GM12878 (cell line): ENCODE measurements at regions not wholly inside any gene's neighbourhood (a gene's known extent, or its start where the extent isn't known, plus 50 kb on each side); places are given as distances from the start of the nearest gene placed in this dataset.
A peak's percentile ranks its signal among the peaks of the same experiment; 100 is the strongest.

Experiments
- ATAC-seq: fragments of 200-7000 bp; cut with Tn5 transposase; 3 replicates; pipeline ENCODE4 v1.9.1; 2020; ENCODE audit warnings: mild to moderate bottlenecking, moderate library complexity
- BruUV-seq: library from RNA; stranded (reverse); fragments of 400-500 nt; replicated peaks from 2 replicates; lab custom pipeline; 2021; lab: Mats Ljungman, UMichigan
- CTCF ChIA-PET: fragments of 300-600 bp; sonication (Branson Sonifier 250); formaldehyde crosslinking; extraction: SDS; loops from one replicate; lab custom pipeline; 2021; ENCODE audit warnings: inconsistent platforms; lab: Yijun Ruan, JAX
- POLR2A ChIA-PET: fragments of 350-600 bp; formaldehyde crosslinking; extraction: SDS; loops from one replicate; lab custom pipeline; 2021; ENCODE audit warnings: inconsistent platforms; lab: Charles Lee
- RAD21 ChIA-PET: fragments of 300-600 bp; sonication (Branson Sonifier 250); formaldehyde crosslinking; loops from one replicate; lab custom pipeline; 2023; ENCODE audit warnings: antibody characterized with exemption; ENCODE audit not compliant: unreplicated experiment; lab: Charles Lee
- SMC1A ChIA-PET: fragments of 300-600 bp; sonication (Branson Sonifier 250); formaldehyde crosslinking; loops from one replicate; lab custom pipeline; 2023; ENCODE audit not compliant: unreplicated experiment, uncharacterized antibody; lab: Charles Lee
- DNase-seq: peaks from one replicate; pipeline ENCODE4 v3.0.0-alpha.2; 2011; ENCODE audit warnings: low read depth, low spot score
- FAIRE-seq: peaks from 3 replicates; lab custom pipeline; 2011; peaks lifted over from hg19 to GRCh38; lab: Jason Lieb, UNC
- H2AFZ ChIP-seq: 2 replicates; pipeline ENCODE4 v1.6.0; 2011; ENCODE audit warnings: low read depth, low read length, control low read depth; ENCODE audit not compliant: control insufficient read depth
- H3K27ac ChIP-seq: 2 replicates; pipeline ENCODE4 v1.5.1; 2011; ENCODE audit warnings: control low read depth; ENCODE audit not compliant: control insufficient read depth, insufficient read depth
- H3K27me3 ChIP-seq, 2 experiments: replicated peaks in 1 of 2; 2 replicates each; pipeline versions ENCODE4 v1.6.0 to v1.6.1; 2011; ENCODE audit warnings: low read length in 1 of 2; ENCODE audit not compliant: control insufficient read depth in 2 of 2, insufficient read depth in 2 of 2
- H3K36me3 ChIP-seq, 2 experiments: 2 replicates each; pipeline ENCODE4 v1.5.1; 2011; ENCODE audit warnings: low read length in 1 of 2; ENCODE audit not compliant: control insufficient read depth in 2 of 2, insufficient read depth in 2 of 2
- H3K4me1 ChIP-seq: 2 replicates; pipeline ENCODE4 v1.6.1; 2011; ENCODE audit warnings: mild to moderate bottlenecking, low read length, moderate library complexity, mixed read lengths; ENCODE audit not compliant: control insufficient read depth, insufficient read depth
- H3K4me2 ChIP-seq: 2 replicates; pipeline ENCODE4 v1.6.0; 2011; ENCODE audit warnings: control low read depth; ENCODE audit not compliant: control insufficient read depth, insufficient read depth
- H3K4me3 ChIP-seq: fragments of 200-600 bp; sonication (generic); 2 replicates; pipeline ENCODE4 v1.5.1; 2016
- H3K79me2 ChIP-seq: 2 replicates; pipeline ENCODE4 v1.6.0; 2011; ENCODE audit warnings: low read length; ENCODE audit not compliant: control insufficient read depth, insufficient read depth
- H3K9ac ChIP-seq: 2 replicates; pipeline ENCODE4 v1.8.0; 2011; ENCODE audit warnings: low read length, control low read depth, mixed read lengths; ENCODE audit not compliant: control insufficient read depth, insufficient read depth
- H3K9me3 ChIP-seq: replicated peaks from 3 replicates; pipeline ENCODE4 v1.5.1; 2011; ENCODE audit warnings: mild to moderate bottlenecking, low read length; ENCODE audit not compliant: control insufficient read depth, insufficient read depth
- H4K20me1 ChIP-seq: 2 replicates; pipeline ENCODE4 v1.6.0; 2011; ENCODE audit not compliant: control insufficient read depth, insufficient read depth
- ATF7 ChIP-seq: fragments of 450-650 bp; IDR thresholded peaks from 2 replicates; pipeline ENCODE4 v1.6.1; 2016; ENCODE audit warnings: low read depth, mild to moderate bottlenecking
- DPF2 ChIP-seq: fragments of 450-650 bp; IDR thresholded peaks from 2 replicates; pipeline ENCODE4 v1.6.1; 2017; ENCODE audit warnings: mild to moderate bottlenecking
- EZH2 ChIP-seq: IDR thresholded peaks from 2 replicates; pipeline ENCODE4 v1.6.1; 2012; ENCODE audit warnings: low read depth, mild to moderate bottlenecking, control low read depth, inconsistent platforms, low read length, borderline replicate concordance; ENCODE audit not compliant: control insufficient read depth
- JUND ChIP-seq: IDR thresholded peaks from 2 replicates; pipeline ENCODE4 v1.6.1; 2012; ENCODE audit warnings: low read depth, mild to moderate bottlenecking, low read length, improper control_type of control experiment, moderate library complexity
- LARP7 ChIP-seq: fragments of 450-650 bp; IDR thresholded peaks from 2 replicates; pipeline ENCODE4 v1.6.1; 2017; ENCODE audit warnings: mild to moderate bottlenecking
- RB1 ChIP-seq: fragments of 450-650 bp; formaldehyde crosslinking; IDR thresholded peaks from 2 replicates; pipeline ENCODE4 v1.6.1; 2017; ENCODE audit warnings: mild to moderate bottlenecking, borderline replicate concordance
- SIN3A ChIP-seq: IDR thresholded peaks from 2 replicates; pipeline ENCODE4 v1.6.1; 2012; ENCODE audit warnings: low read depth, low read length, improper control_type of control experiment
- TCF12 ChIP-seq: IDR thresholded peaks from 2 replicates; pipeline ENCODE4 v1.6.1; 2011; ENCODE audit warnings: low read depth, mild to moderate bottlenecking, low read length
- YBX1 ChIP-seq: fragments of 450-650 bp; IDR thresholded peaks from 2 replicates; pipeline ENCODE4 v1.6.1; 2016; ENCODE audit warnings: antibody characterized with exemption
- ZNF217 ChIP-seq: fragments of 450-650 bp; IDR thresholded peaks from 2 replicates; pipeline ENCODE4 v1.6.1; 2017; ENCODE audit warnings: antibody characterized with exemption, mild to moderate bottlenecking
- ZNF24 ChIP-seq: fragments of 450-650 bp; IDR thresholded peaks from 2 replicates; pipeline ENCODE4 v1.6.1; 2017; ENCODE audit warnings: antibody characterized with exemption, mild to moderate bottlenecking
- ZSCAN29 ChIP-seq: fragments of 450-650 bp; IDR thresholded peaks from 2 replicates; pipeline ENCODE4 v1.6.1; 2017; ENCODE audit warnings: mild to moderate bottlenecking, moderate library complexity
- WGBS: methylation state at CpG from one replicate; pipeline ENCODE4 v1.1.6; 2016; ENCODE audit warnings: low lambda C conversion rate; ENCODE audit not compliant: insufficient replicate concordance, insufficient coverage; ENCODE audit errors: missing lambda C conversion rate; 5-methylcytosine and 5-hydroxymethylcytosine counted together
- in situ Hi-C: fragments of 300-500 bp; cut with MboI; formaldehyde crosslinking; loops from 9 replicates; pipeline ENCODE4 v1.14.3; 2018; ENCODE audit warnings: mixed read lengths
- intact Hi-C: fragments of 100-400 bp; cut with micrococcal nuclease; formaldehyde crosslinking; loops from one replicate; pipeline ENCODE4 v1.14.2; 2022; ENCODE audit not compliant: unreplicated experiment
- TF ChIP-seq, protein P1 (sequence below): IDR thresholded peaks from 2 replicates; pipeline ENCODE4 v1.6.1; 2012; ENCODE audit warnings: low read length, inconsistent platforms
- TF ChIP-seq, protein P2 (sequence below): IDR thresholded peaks from 2 replicates; pipeline ENCODE4 v1.6.1; 2012; ENCODE audit warnings: low read depth, low read length, improper control_type of control experiment
- TF ChIP-seq, protein P3 (sequence below): fragments of 450-650 bp; IDR thresholded peaks from 2 replicates; pipeline ENCODE4 v1.6.1; 2016; ENCODE audit warnings: mild to moderate bottlenecking
- TF ChIP-seq, protein P4 (sequence below): fragments of 450-650 bp; formaldehyde crosslinking; IDR thresholded peaks from 2 replicates; pipeline ENCODE4 v1.4.0; 2022; ENCODE audit warnings: mild to moderate bottlenecking, moderate library complexity
- TF ChIP-seq, protein P5 (sequence below): IDR thresholded peaks from 2 replicates; pipeline ENCODE4 v1.6.1; 2011; ENCODE audit warnings: borderline replicate concordance, low read depth, mild to moderate bottlenecking, moderate library complexity, low read length; ENCODE audit not compliant: insufficient read depth, poor library complexity, severe bottlenecking

DNA sequence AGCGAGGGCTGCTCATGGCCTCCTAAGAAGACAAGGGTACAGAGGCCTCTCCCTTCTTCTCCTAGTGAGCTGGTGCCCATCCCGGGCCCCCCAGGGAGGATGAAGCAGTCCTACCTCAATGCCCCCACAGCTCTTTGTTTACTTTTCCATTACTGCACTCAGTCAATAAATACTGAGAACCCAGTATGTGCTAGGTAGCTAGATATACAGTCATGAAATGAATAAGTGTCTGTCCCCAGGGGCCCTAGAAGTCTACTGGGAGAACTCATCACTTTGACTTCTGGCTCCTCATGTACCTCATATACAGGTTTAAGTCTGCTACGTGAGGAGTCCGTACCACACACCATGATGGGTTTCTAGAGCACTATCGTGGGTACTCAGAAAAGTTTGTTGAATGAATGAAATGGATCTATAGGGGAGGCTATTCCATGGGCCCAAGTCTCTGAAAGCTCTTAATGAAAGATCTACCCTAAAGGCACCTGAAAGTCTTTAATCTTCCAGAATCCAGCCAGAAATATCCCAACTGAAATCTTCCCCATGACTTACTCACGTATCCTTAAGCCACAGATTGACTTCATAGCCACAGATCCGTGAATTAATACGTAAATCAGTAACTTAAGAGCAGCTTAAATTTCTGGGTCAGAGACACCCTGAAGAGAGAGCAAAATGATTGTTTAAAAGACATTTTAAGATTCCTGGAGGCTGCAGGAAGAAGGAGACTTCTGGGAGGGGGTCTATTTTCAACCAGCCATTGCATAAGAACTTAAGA, 51.6 kb upstream of the POMP start:
- H3K36me3 ChIP-seq = no peaks in the 10 kb centered on the region
- POLR2A ChIA-PET = interaction anchor here (1.1 kb wide), 1 partner anchor 11 kb away, joined by 3 read pairs; no protein-coding TSS in a partner anchor
- SMC1A ChIA-PET = interaction anchor here (0.8 to 2.8 kb wide), 9 partner anchors 19 to 623 kb away, joined by 3 to 11 read pairs (median 4); no protein-coding TSS in a partner anchor
- H3K4me1 ChIP-seq = no peaks in the 10 kb centered on the region
- RAD21 ChIA-PET = interaction anchor here (1.0 to 1.6 kb wide), 5 partner anchors 22 to 51 kb away, joined by 3 to 6 read pairs (median 4); partner anchors contain the start of gene POMP
- H3K27ac ChIP-seq = no peak overlapping the region
- ATAC-seq (peak; percentile 79), DNase-seq (peak; percentile 12), FAIRE-seq (no peak)
- no peak overlapping the region for H3K4me3 ChIP-seq
- CTCF ChIA-PET = interaction anchor here (0.9 to 1.6 kb wide), 2 partner anchors 27 to 29 kb away, joined by 6 read pairs; no protein-coding TSS in a partner anchor
- no TSS peak for BruUV-seq
- H3K4me2 ChIP-seq = no peak overlapping the region
- no peaks in the 10 kb centered on the region for H3K9me3 ChIP-seq
- H3K27me3 ChIP-seq = no peaks in the 10 kb centered on the region
- no peaks in the 10 kb centered on the region for H3K79me2 ChIP-seq
- intact Hi-C loops = no loop called here
- H2AFZ ChIP-seq = no peak overlapping the region
- H3K9ac ChIP-seq = no peak overlapping the region
- 21% methylated on average over 8 of the region's 8 CpGs for WGBS
- in situ Hi-C loops = no loop called here
- no peaks in the 10 kb centered on the region for H4K20me1 ChIP-seq
- TF ChIP-seq ZSCAN29 (no peak), ZNF24 (peak; percentile 25), DPF2 (no peak), JUND (peak; percentile 40; the same call in 1 of the 2 replicates), YBX1 (peak; percentile 76; the same call in 1 of the 2 replicates), RB1 (peak; percentile 52; the same call in 1 of the 2 replicates), SIN3A (no peak), EZH2 (no peak), ATF7 (0 out of 2 replicates have a peak, but pooled peaks have one; percentile 12), TCF12 (no peak), ZNF217 (no peak), LARP7 (no peak)
- TF ChIP-seq, protein P1, sequence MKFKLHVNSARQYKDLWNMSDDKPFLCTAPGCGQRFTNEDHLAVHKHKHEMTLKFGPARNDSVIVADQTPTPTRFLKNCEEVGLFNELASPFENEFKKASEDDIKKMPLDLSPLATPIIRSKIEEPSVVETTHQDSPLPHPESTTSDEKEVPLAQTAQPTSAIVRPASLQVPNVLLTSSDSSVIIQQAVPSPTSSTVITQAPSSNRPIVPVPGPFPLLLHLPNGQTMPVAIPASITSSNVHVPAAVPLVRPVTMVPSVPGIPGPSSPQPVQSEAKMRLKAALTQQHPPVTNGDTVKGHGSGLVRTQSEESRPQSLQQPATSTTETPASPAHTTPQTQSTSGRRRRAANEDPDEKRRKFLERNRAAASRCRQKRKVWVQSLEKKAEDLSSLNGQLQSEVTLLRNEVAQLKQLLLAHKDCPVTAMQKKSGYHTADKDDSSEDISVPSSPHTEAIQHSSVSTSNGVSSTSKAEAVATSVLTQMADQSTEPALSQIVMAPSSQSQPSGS = no peak
- TF ChIP-seq, protein P2, sequence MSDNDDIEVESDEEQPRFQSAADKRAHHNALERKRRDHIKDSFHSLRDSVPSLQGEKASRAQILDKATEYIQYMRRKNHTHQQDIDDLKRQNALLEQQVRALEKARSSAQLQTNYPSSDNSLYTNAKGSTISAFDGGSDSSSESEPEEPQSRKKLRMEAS = no peak
- TF ChIP-seq, protein P3, sequence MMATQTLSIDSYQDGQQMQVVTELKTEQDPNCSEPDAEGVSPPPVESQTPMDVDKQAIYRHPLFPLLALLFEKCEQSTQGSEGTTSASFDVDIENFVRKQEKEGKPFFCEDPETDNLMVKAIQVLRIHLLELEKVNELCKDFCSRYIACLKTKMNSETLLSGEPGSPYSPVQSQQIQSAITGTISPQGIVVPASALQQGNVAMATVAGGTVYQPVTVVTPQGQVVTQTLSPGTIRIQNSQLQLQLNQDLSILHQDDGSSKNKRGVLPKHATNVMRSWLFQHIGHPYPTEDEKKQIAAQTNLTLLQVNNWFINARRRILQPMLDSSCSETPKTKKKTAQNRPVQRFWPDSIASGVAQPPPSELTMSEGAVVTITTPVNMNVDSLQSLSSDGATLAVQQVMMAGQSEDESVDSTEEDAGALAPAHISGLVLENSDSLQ = no peak
- TF ChIP-seq, protein P4, sequence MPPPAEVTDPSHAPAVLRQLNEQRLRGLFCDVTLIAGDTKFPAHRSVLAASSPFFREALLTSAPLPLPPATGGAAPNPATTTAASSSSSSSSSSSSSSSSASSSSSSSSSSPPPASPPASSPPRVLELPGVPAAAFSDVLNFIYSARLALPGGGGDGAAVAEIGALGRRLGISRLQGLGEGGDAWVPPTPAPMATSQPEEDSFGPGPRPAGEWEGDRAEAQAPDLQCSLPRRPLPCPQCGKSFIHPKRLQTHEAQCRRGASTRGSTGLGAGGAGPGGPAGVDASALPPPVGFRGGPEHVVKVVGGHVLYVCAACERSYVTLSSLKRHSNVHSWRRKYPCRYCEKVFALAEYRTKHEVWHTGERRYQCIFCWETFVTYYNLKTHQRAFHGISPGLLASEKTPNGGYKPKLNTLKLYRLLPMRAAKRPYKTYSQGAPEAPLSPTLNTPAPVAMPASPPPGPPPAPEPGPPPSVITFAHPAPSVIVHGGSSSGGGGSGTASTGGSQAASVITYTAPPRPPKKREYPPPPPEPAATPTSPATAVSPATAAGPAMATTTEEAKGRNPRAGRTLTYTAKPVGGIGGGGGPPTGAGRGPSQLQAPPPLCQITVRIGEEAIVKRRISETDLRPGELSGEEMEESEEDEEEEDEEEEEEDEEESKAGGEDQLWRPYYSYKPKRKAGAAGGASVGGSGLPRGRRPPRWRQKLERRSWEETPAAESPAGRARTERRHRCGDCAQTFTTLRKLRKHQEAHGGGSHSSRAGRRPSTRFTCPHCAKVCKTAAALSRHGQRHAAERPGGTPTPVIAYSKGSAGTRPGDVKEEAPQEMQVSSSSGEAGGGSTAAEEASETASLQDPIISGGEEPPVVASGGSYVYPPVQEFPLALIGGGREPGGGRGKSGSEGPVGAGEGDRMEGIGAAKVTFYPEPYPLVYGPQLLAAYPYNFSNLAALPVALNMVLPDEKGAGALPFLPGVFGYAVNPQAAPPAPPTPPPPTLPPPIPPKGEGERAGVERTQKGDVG = no peak
- TF ChIP-seq, protein P5, sequence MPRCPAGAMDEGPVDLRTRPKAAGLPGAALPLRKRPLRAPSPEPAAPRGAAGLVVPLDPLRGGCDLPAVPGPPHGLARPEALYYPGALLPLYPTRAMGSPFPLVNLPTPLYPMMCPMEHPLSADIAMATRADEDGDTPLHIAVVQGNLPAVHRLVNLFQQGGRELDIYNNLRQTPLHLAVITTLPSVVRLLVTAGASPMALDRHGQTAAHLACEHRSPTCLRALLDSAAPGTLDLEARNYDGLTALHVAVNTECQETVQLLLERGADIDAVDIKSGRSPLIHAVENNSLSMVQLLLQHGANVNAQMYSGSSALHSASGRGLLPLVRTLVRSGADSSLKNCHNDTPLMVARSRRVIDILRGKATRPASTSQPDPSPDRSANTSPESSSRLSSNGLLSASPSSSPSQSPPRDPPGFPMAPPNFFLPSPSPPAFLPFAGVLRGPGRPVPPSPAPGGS = peak; percentile 74
